Activated gamma-delta T cell treated with Interleukin-2 at 50 U/mL for 16 hours (primary cell): ENCODE measurements at regions not wholly inside any gene's neighbourhood (a gene's known extent, or its start where the extent isn't known, plus 50 kb on each side); places are given as distances from the start of the nearest gene placed in this dataset.
"Not testable (repeated sequence)": the region's sequence is repeated elsewhere in the genome, so short reads cannot be mapped to it uniquely, and the experiment has no call there.

ENCODE experiments used
- DNase-seq: peaks from one replicate; pipeline ENCODE4 v3.0.0-alpha.2; 2020

- no peak for DNase-seq
These were observed 368.4 kb downstream of the TLE1 start for GRCh38 chr9:81320909-81321482.

GRCh38 chr9:81318571-81318970, 370.8 kb downstream of the TLE1 start:
- DNase-seq = no peak

- no peak for DNase-seq
These were observed 371.4 kb downstream of the TLE1 start for GRCh38 chr9:81317939-81318338.

- DNase-seq = no peak
These were observed 372.1 kb downstream of the TLE1 start for GRCh38 chr9:81317223-81317622.

GRCh38 chr9:81314490-81314889, 374.9 kb downstream of the TLE1 start:
- DNase-seq = no peak

GRCh38 chr9:81313877-81314276, 375.5 kb downstream of the TLE1 start:
- no peak for DNase-seq

GRCh38 chr9:81312346-81312745, 377.0 kb downstream of the TLE1 start:
- DNase-seq = no peak

- DNase-seq = no peak
These were observed 380.9 kb downstream of the TLE1 start for GRCh38 chr9:81308404-81308803.

GRCh38 chr9:81307791-81308190, 381.6 kb downstream of the TLE1 start:
- DNase-seq = not testable (repeated sequence)

GRCh38 chr9:81305561-81306182, 383.7 kb downstream of the TLE1 start:
- DNase-seq = no peak

GRCh38 chr9:81303658-81304057, 385.7 kb downstream of the TLE1 start:
- DNase-seq = no peak

GRCh38 chr9:81293651-81294050, 395.7 kb downstream of the TLE1 start:
- DNase-seq = no peak

- no peak for DNase-seq
These were observed 397.1 kb downstream of the TLE1 start for GRCh38 chr9:81292056-81292805.

- DNase-seq = no peak
These were observed 399.7 kb downstream of the TLE1 start for GRCh38 chr9:81289622-81290021.

- no peak for DNase-seq
These were observed 421.3 kb downstream of the TLE1 start for GRCh38 chr9:81268048-81268447.

- DNase-seq = no peak
These were observed 422.7 kb downstream of the TLE1 start for GRCh38 chr9:81266674-81267073.

- no peak for DNase-seq
These were observed 423.3 kb downstream of the TLE1 start for GRCh38 chr9:81266086-81266485.

GRCh38 chr9:81264516-81264915, 424.8 kb downstream of the TLE1 start:
- DNase-seq = no peak

GRCh38 chr9:81259896-81260295, 429.5 kb downstream of the TLE1 start:
- DNase-seq = no peak

GRCh38 chr9:81256368-81256767, 433.0 kb downstream of the TLE1 start:
- no peak for DNase-seq

GRCh38 chr9:81250606-81251005, 438.7 kb downstream of the TLE1 start:
- no peak for DNase-seq

GRCh38 chr9:81250041-81250440, 439.3 kb downstream of the TLE1 start:
- DNase-seq = no peak

GRCh38 chr9:81245254-81245956, 443.9 kb downstream of the TLE1 start:
- DNase-seq = no peak

- no peak for DNase-seq
These were observed 444.7 kb downstream of the TLE1 start for GRCh38 chr9:81244631-81245030.
